SKM-1 treated with dmso at 0.1 percent for 144 hours (cell line): ENCODE measurements at regions not wholly inside any gene's neighbourhood (a gene's known extent, or its start where the extent isn't known, plus 50 kb on each side); places are given as distances from the start of the nearest gene placed in this dataset.

Source experiments
- DNase-seq: peaks from one replicate; lab custom pipeline; 2025; ENCODE audit not compliant: unreplicated experiment; lab: John Stamatoyannopoulos, UW

DNA sequence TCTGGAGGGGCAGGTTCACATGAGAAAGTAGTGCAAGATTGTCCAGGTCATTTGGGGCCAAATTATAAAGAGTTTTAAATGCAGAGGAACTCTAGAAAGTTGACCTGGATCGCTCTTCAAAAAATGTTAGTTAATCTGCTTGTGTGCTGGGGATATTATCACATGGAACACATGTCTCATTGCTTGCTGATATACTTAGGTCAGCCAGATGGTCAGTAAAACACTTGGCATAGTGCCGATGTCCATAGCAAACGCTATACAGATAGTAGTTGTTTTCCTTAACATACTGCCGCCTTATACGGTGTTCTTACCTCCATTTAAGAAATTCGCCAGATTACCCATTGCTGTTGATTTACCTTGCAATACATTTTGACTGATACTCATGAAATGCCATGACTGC is 103.4 kb upstream of the CWC22 start:
- DNase-seq: no peak

DNA sequence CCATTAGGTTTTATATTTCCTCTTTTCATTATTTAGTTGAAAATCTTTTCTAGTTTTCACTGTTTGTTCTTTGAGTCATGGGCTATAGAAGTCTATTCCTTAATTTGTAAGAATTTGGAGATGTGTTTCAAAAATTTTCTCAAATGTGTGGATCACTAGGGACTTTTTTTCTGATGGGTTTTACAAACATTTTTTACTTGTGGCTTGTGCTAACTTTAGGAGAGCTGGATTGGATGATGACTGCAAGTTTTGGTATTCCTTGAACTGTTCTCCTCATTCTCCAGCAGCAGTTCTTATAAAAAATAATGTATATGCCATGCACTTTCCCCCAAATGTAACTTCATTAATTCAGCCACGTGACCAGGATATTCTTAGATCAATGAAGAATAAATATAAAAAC is 94.7 kb upstream of the CWC22 start:
- DNase-seq: no peak

DNA sequence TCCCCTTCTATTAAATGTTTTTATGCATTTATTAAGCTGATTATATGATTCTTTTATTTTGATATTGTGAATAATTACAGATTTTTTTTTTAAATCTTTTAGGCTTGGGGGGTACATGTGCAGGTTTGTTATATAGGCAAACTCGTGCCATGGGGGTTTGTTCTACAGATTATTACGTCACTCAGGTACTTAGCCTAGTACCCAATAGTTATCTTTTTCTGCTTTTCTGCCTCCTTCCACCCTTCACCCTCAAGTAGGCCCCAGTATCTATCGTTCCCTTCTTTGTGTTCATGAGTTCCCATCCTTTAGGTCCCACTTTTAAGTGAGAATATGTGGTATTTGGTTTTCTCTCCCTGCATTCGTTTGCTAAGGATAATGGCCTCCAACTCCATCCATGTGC is 92.2 kb upstream of the CWC22 start:
- DNase-seq: no peak

DNA sequence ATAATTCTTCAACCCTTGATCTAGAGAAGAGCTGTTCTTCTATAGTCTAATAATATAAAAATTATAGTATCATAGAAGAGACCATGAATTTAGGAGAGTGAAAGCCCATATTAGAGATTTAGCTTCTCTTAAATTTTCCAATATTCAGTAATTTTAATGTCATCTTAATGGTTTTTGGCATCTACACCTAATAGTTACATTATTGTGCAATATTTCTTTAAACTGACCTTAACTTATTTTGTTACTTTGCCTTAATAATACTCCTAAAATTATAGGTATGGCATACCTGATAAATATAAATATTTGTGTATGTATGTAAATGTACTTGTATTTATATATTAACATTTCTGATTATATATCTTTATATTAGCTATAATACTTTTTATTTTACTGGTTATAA is 78.0 kb upstream of the CWC22 start:
- no peak for DNase-seq

DNA sequence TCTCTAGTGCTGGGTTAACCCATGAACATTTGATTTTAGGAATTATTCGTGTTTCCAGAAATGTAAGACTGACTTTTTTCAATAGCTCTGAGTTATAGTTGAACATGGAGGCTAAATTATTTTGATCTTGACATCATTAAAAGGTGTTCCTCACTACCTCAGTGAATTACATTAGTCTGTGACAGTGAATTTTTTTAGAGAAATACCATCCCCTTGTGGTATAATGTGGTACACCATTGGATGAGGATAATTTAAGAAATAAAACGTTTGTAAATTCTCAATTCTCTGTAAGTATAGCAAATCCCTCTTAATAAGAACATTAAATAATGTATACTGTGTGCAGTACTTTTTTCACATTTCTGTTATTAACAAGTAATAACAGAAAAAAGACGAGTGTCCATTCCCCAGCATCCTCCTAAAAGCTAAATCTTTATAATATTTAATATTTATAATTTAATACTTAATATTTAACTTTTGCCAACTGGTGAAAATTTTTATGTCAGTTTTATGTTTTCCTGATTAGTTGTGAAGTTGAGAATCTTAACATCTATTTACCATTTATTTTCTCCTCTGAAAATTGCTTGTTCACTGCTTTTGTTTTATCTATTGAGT is 70.3 kb upstream of the CWC22 start:
- DNase-seq: no peak

DNA sequence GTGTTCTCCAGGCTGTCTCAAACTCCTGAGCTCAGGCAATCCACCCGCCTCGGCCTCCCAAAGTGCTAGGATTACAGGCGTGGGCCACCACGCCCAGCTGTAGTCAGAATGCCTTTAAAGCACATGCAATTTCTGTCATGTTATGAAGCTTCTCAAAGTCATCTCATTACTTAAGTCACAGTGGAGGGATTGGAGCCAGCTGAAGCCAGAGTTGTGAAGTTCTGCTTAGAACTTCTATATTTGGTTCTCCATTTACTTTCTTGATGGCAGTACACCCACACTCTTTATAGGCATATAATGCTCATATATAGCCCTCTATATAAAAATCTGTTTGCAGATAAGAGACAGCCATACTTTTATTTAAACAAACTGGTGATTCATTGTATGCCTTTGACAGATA is 68.8 kb upstream of the CWC22 start:
- no peak for DNase-seq

DNA sequence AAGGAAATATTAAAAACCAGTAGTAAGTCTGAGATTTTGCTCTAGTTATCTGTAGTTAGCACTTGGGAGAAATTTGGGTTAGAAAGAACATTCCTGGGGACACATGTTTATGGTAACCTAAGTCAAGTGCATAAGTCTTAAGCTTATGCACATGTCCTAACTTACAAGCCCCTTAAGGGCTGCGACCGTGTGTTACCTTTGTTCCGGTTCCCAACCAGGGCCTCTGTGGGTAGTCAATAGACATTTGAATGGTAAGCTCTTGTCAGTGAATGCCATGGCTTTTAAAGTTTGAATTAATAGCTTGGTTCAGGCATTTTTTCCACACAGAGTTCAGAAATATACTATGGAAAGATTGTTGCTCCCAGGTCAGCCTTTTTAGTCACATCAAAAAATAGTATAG is 64.7 kb upstream of the CWC22 start:
- DNase-seq: no peak

DNA sequence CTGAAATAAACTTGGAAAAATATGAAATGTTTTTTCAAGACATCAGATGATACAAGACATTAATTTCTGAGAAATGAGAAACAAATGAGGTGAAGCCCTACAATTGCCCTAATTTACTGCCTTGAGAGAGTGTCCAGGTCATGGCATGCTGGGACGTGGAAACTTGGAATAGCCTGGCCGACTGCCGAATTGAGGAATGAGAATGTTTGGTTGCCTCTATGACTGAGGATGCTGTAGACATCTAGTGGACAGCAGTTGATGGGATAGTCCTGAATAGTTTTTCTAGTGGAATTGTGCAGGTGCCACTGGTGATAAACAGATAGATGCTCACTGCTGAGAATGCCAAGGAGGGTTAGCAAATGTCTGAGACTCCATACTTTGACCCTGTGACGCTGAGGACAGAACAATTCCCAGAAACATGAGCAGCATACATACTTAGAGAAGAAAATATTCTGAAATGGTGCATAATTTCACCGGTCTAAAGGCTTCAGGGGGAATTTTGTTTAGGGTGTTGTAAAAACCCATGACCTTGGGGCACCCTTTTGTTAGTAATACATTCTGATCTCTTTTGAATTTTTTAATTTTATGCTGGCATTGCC is 56.5 kb upstream of the CWC22 start:
- no peak for DNase-seq

DNA sequence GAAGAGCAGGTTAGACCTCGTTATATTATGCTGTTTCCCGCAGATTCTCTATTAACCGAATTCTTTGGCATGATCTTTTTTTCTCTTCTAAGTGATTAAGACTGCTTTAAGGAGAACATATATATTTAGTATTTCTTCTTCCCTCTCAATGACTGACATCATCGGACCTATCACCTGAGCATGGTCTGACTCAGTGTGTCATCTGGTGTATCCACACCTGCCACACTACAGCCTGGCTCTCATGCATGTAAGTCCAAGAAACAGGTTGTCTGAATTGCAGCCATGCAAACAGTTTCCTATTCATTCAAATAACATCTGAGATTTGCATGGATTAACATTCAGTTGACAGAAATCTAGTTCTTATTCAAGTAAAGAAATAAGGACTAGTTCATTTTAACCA is 55.1 kb upstream of the CWC22 start:
- no peak for DNase-seq

DNA sequence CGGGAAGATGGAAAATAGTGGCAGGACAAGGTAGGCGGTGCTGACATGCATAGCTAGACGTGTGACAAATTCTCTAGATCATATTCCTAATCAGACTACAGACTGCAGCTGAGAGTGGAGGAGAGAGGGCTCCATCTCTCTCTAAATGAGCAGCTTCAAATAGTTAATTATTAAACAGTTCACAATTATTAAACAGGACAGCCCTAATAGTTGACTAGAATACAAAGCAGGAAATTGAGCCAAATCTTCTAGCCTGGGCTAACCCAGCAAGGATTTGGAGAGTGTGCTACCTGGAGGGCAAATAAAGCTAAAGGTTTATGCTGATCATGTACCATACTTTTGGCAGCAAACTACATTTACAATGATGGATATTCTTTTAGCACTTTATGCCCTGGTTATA is 54.4 kb upstream of the CWC22 start:
- no peak for DNase-seq

DNA sequence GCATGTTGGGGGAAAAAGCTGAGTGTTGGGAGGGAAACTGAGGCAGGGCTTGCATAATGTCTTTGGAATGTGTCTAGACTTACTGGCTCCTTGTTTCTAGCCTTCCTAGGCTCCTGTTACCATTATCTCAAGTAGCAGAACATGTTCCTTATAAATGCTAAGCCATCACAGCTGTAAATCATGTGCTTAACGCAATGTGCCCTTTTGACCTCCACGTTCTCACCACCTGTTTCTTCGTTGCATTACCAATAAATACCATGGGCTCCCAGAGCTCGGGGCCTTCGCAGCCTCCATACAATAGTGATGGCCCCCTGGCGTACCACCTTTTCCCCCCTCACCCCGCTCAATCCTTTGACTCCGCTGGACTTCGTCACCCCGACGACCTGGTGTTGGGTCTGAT is 54.0 kb upstream of the CWC22 start:
- no peak for DNase-seq

DNA sequence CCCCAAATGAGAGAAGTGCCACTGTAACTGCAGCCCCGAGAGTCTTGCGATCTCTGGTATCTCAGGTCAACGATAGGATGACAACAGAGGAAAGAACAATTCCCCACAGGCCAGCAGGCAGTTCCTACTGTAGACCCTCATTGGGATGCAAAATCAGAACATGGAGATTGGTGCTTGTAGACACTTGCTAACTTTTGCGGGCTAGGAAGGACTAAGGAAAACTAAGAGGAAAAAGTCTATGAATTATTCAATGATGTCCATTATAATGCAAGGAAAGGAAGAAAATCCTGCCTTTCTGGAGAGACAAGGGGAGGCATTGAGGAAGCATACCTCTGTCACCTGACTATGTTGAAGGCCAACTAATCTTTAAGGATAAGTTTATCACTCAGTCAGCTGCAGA is 51.9 kb upstream of the CWC22 start:
- DNase-seq: no peak

DNA sequence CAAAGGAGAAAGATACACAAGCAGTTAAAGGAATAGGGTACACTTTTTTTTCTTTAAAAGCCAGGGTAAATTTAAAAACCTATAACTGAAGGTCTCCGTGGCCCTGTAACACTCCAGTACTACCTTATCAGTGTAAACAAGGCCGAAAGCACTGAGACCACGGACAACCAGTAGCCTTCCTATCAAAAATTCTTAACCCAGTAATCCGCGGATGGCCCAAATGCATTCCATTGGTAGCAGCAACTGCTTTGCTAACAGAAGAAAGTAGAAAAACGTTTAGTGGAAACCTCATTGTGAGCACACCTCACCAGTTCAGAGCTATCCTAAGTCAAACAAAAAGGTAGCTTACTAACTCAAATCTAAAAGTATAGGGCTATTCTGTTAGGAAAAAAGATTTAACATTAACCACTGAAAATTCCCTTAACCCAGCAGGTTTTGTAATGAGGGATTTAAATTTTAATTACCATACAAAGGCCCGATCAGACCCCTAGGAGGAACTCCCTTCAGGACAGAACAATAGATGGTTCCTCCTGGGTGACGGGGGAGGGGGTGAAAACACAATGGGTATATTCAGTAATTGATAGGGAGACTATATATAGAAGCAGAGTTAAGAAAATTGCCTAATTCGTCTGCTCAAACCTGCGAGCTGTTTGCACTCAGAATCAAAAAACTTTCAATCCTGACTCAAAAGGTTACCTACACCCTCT is 50.8 kb upstream of the CWC22 start:
- DNase-seq: no peak
